Activated CD8-positive, alpha-beta memory T cell treated with anti-CD3 and anti-CD28 coated beads, Interleukin-2, amount 10 ng/mL, durations not matched to agents 7 days and 5 days (primary cell): ENCODE measurements at regions not wholly inside any gene's neighbourhood (a gene's known extent, or its start where the extent isn't known, plus 50 kb on each side); places are given as distances from the start of the nearest gene placed in this dataset.

Experiments
- ATAC-seq: fragments of 150-1000 bp; cut with Tn5 transposase; one replicate; pipeline ENCODE4 v1.10.0; 2021; ENCODE audit warnings: moderate library complexity
- CTCF ChIA-PET: fragments of 350-600 bp; sonication (Branson Sonifier 250); formaldehyde crosslinking; loops from one replicate; lab custom pipeline; 2021; ENCODE audit warnings: antibody characterized with exemption; lab: Charles Lee
- DNase-seq: peaks from one replicate; pipeline ENCODE4 v3.0.0-alpha.2; 2020
- H3K27ac Mint-ChIP-seq: one replicate; pipeline ENCODE4 v1.8.0; 2021; ENCODE audit warnings: mild to moderate bottlenecking, mixed read lengths
- H3K27me3 Mint-ChIP-seq: one replicate; pipeline ENCODE4 v1.8.0; 2021; ENCODE audit warnings: mixed read lengths
- H3K36me3 Mint-ChIP-seq: one replicate; pipeline ENCODE4 v1.8.0; 2021; ENCODE audit warnings: mild to moderate bottlenecking, mixed read lengths
- H3K4me1 Mint-ChIP-seq: one replicate; pipeline ENCODE4 v1.8.0; 2021; ENCODE audit warnings: mixed read lengths
- H3K4me3 Mint-ChIP-seq: one replicate; pipeline ENCODE4 v1.8.0; 2021; ENCODE audit warnings: mild to moderate bottlenecking, moderate library complexity, mixed read lengths
- H3K9me3 Mint-ChIP-seq: one replicate; pipeline ENCODE4 v1.8.0; 2022; ENCODE audit warnings: low read depth, mixed read lengths

DNA sequence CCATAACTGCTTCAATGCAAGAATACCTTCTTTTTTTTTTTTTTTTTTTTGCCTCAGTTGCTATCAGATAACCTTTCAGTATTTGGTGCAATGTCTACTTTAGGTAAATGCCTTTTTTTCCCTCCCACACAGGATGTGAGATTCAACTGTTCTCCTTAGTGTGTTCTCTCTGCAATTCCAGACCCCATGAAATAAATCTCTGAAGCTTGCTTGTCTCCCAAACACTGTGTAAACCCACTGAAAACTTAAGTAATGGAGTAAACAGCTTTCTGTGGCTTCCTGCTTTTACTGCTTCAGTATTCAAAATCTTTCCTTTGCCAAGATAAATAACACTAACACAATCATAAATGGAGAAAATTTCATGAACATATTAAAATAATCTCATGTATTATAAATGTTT, 55.8 kb upstream of the CLEC14A start:
- Mint-ChIP-seq H3K9me3 (no peaks in the 10 kb centered on the region), H3K27ac (no peak overlapping the region), H3K4me1 (no peaks in the 10 kb centered on the region), H3K27me3 (no peaks in the 10 kb centered on the region), H3K36me3 (no peaks in the 10 kb centered on the region), H3K4me3 (no peak overlapping the region)
- DNase-seq (no peak), ATAC-seq (no peak)
- CTCF ChIA-PET = no interaction called here

DNA sequence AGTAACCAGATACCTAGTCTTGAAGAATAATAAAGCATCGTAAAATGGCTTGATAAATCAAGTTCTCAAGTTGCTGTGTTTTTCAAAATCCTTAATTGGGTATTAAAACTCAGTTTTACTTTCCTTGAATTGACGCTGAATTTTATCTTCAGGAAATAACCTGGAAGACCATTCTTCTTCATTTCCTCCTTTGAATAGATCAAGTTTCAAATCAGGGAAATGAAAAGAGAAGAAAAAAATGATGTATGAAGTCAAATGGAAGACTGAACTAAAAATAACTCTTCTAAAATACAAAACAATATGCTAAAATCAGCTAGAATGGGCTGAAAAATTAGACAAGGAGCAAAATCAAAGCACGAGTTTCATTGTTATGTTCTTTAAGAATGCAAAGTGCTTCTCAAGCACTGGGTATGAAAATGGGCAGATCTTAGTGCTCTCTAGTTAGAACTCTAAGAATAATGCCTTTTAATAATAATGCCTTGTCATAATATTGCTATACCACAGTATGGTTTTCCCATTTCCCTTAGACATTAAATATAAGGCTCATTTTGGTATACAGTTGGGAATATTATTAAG, 54.6 kb upstream of the CLEC14A start:
- ATAC-seq (no peak), DNase-seq (no peak)
- no peak overlapping the region for H3K4me3 Mint-ChIP-seq
- H3K4me1 Mint-ChIP-seq = no peaks in the 10 kb centered on the region
- H3K27me3 Mint-ChIP-seq = no peaks in the 10 kb centered on the region
- CTCF ChIA-PET = no interaction called here
- H3K9me3 Mint-ChIP-seq = no peaks in the 10 kb centered on the region
- no peaks in the 10 kb centered on the region for H3K36me3 Mint-ChIP-seq
- H3K27ac Mint-ChIP-seq = no peak overlapping the region

DNA sequence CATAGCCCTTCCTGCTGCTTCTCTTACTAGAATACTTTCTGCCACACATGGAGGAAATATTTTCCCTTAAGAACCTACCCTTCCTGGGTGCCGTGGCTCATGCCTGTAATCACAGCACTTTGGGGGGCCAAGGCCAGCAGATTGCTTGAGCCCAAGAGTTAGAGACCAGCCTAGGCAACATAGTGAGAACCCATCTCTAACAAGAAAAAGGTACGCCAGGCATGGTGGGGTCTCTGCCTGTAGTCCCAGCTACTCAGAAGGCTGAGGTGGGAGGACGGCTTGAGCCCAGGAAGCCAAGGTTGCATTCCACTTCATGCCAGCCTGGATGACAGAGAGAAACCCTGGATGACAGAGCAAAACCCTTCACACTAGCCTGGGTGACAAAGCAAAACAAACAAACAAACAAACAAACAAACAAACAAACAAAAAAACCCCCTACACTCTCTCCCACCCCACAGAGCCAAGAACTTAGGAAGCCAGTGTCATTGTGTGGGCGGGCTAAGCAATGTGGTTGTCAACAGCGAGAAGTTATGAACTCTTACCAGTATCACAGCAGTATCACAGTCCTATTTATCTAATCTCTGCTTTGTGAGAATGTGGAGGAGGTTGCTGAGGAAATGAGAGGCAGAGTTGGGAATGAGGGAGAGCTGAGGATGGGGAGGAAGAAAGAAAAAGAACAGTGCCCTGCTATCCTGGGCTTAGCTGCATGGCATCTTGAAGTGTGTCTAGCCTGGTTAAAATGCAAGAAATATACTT, 53.8 kb upstream of the CLEC14A start:
- Mint-ChIP-seq H3K4me1 (no peaks in the 10 kb centered on the region), H3K36me3 (no peaks in the 10 kb centered on the region), H3K27me3 (no peaks in the 10 kb centered on the region), H3K4me3 (no peak overlapping the region), H3K27ac (no peak overlapping the region), H3K9me3 (no peaks in the 10 kb centered on the region)
- DNase-seq (no peak), ATAC-seq (no peak)
- CTCF ChIA-PET = no interaction called here
